ENCODE measurements at regions not wholly inside any gene's neighbourhood (a gene's known extent, or its start where the extent isn't known, plus 50 kb on each side); places are given as distances from the start of the nearest gene placed in this dataset.

- TF ChIP-seq CTCF (IDR thresholded peaks at IDR 0.05), result no peak
- TF ChIP-seq POLR2A (IDR thresholded peaks at IDR 0.05), result no peak
These were observed 404.4 kb downstream of the TLL1 start for GRCh38 chr4:166277401-166277800.

Measured in prostate gland (tissue), 2 donors.